Muscle layer of colon (tissue), 2 donors: ENCODE measurements at regions not wholly inside any gene's neighbourhood (a gene's known extent, or its start where the extent isn't known, plus 50 kb on each side); places are given as distances from the start of the nearest gene placed in this dataset.
"Not testable (repeated sequence)": the region's sequence is repeated elsewhere in the genome, so short reads cannot be mapped to it uniquely, and the experiment has no call there.

Experiments used
- H3K27ac ChIP-seq: one replicate; pipeline ENCODE4 v1.7.0; 2013; ENCODE audit warnings: low read depth, mild to moderate bottlenecking, low read length, moderate library complexity
- H3K27me3 ChIP-seq, 2 donors: one replicate each; pipeline ENCODE4 v1.7.0; 2013; ENCODE audit warnings: low read length in 2 of 2, mild to moderate bottlenecking in 2 of 2; ENCODE audit not compliant: insufficient read depth in 2 of 2, control insufficient read depth in 1 of 2
- H3K36me3 ChIP-seq: one replicate; pipeline ENCODE4 v1.7.0; 2013; ENCODE audit warnings: mild to moderate bottlenecking, low read length; ENCODE audit not compliant: insufficient read depth
- H3K4me1 ChIP-seq: one replicate; pipeline ENCODE4 v1.7.0; 2013; ENCODE audit warnings: mild to moderate bottlenecking, low read length; ENCODE audit not compliant: insufficient read depth
- H3K4me3 ChIP-seq, 2 donors: one replicate each; pipeline ENCODE4 v1.7.0; 2013; ENCODE audit warnings: low read length in 2 of 2, low read depth in 1 of 2, mild to moderate bottlenecking in 1 of 2, moderate library complexity in 1 of 2
- H3K9ac ChIP-seq: one replicate; pipeline ENCODE4 v1.7.0; 2013; ENCODE audit warnings: low read length
- H3K9me3 ChIP-seq: one replicate; pipeline ENCODE4 v1.7.0; 2013; ENCODE audit warnings: mild to moderate bottlenecking, low read length
- donor health status: abdominal sarcoma.
- donor health status: Adenocarcinoma of cecum.

- Histone ChIP-seq H3K9me3 (no peaks in the 10 kb centered on the region), H3K9ac (no peak overlapping the region), H3K36me3 (no peaks in the 10 kb centered on the region), H3K27me3 (no peaks in the 10 kb centered on the region), H3K4me3 (no peak overlapping the region), H3K27ac (no peak overlapping the region), H3K4me1 (peaks cover 42% of the 10 kb centered on the region)
Measured at GRCh38 chr21:15441992-15442391, 287.8 kb upstream of the USP25 start.

- Histone ChIP-seq H3K27me3 (no peaks in the 10 kb centered on the region), H3K4me1 (peaks cover 39% of the 10 kb centered on the region), H3K27ac (no peak overlapping the region), H3K4me3 (no peak overlapping the region), H3K36me3 (no peaks in the 10 kb centered on the region), H3K9me3 (no peaks in the 10 kb centered on the region), H3K9ac (no peak overlapping the region)
Measured at GRCh38 chr21:15442743-15443469, 286.9 kb upstream of the USP25 start.

- Histone ChIP-seq H3K36me3 (no peaks in the 10 kb centered on the region), H3K4me3 (no peak overlapping the region), H3K27me3 (no peaks in the 10 kb centered on the region), H3K27ac (no peak overlapping the region), H3K9ac (no peak overlapping the region), H3K9me3 (no peaks in the 10 kb centered on the region), H3K4me1 (peaks cover 35% of the 10 kb centered on the region)
Measured at GRCh38 chr21:15443740-15444117, 286.1 kb upstream of the USP25 start.

- H3K27ac ChIP-seq: no peak overlapping the region
- H3K9ac ChIP-seq: no peak overlapping the region
- no peak overlapping the region for H3K4me3 ChIP-seq
- no peaks in the 10 kb centered on the region for H3K9me3 ChIP-seq
- no peaks in the 10 kb centered on the region for H3K36me3 ChIP-seq
- H3K27me3 ChIP-seq: no peaks in the 10 kb centered on the region
- H3K4me1 ChIP-seq: peaks cover 35% of the 10 kb centered on the region
Measured at GRCh38 chr21:15444118-15444960, 285.4 kb upstream of the USP25 start.

GRCh38 chr21:15445327-15445726, 284.5 kb upstream of the USP25 start:
- Histone ChIP-seq H3K27ac (no peak overlapping the region), H3K9ac (no peak overlapping the region), H3K36me3 (no peaks in the 10 kb centered on the region)

GRCh38 chr21:15446223-15446622, 283.6 kb upstream of the USP25 start:
- Histone ChIP-seq H3K36me3 (no peaks in the 10 kb centered on the region), H3K27ac (no peak overlapping the region), H3K9me3 (no peaks in the 10 kb centered on the region), H3K9ac (no peak overlapping the region), H3K4me1 (peaks cover 29% of the 10 kb centered on the region), H3K27me3 (no peaks in the 10 kb centered on the region), H3K4me3 (no peak overlapping the region)

More at GRCh38 chr21:15445327-15445726, 284.5 kb upstream of the USP25 start:
- Histone ChIP-seq H3K4me3 (no peak overlapping the region), H3K27me3 (no peaks in the 10 kb centered on the region), H3K9me3 (no peaks in the 10 kb centered on the region), H3K4me1 (peaks cover 35% of the 10 kb centered on the region)

- H3K36me3 ChIP-seq: no peaks in the 10 kb centered on the region
- no peak overlapping the region for H3K9ac ChIP-seq
- no peaks in the 10 kb centered on the region for H3K9me3 ChIP-seq
- H3K4me3 ChIP-seq: no peak overlapping the region
- H3K27me3 ChIP-seq: no peaks in the 10 kb centered on the region
- H3K4me1 ChIP-seq: peaks cover 1% of the 10 kb centered on the region
- no peak overlapping the region for H3K27ac ChIP-seq
Measured at GRCh38 chr21:15449556-15449955, 280.2 kb upstream of the USP25 start.

GRCh38 chr21:15453261-15453660, 276.5 kb upstream of the USP25 start:
- no peaks in the 10 kb centered on the region for H3K36me3 ChIP-seq
- no peak overlapping the region for H3K9ac ChIP-seq
- no peak overlapping the region for H3K27ac ChIP-seq
- no peaks in the 10 kb centered on the region for H3K27me3 ChIP-seq
- no peaks in the 10 kb centered on the region for H3K9me3 ChIP-seq
- H3K4me1 ChIP-seq: no peaks in the 10 kb centered on the region
- H3K4me3 ChIP-seq: no peak overlapping the region

- H3K4me3 ChIP-seq, H3K36me3 ChIP-seq, H3K27ac ChIP-seq, H3K9ac ChIP-seq, H3K4me1 ChIP-seq, H3K27me3 ChIP-seq, H3K9me3 ChIP-seq: not testable (repeated sequence)
Measured at GRCh38 chr21:15453785-15454184, 276.0 kb upstream of the USP25 start.

GRCh38 chr21:15454931-15455330, 274.9 kb upstream of the USP25 start:
- not testable (repeated sequence) for H3K4me1 ChIP-seq, H3K4me3 ChIP-seq, H3K27ac ChIP-seq, H3K9me3 ChIP-seq, H3K36me3 ChIP-seq, H3K9ac ChIP-seq, H3K27me3 ChIP-seq

- Histone ChIP-seq H3K27me3 (no peaks in the 10 kb centered on the region), H3K9ac (no peak overlapping the region), H3K27ac (no peak overlapping the region), H3K4me3 (no peak overlapping the region), H3K4me1 (no peaks in the 10 kb centered on the region), H3K9me3 (no peaks in the 10 kb centered on the region), H3K36me3 (no peaks in the 10 kb centered on the region)
Measured at GRCh38 chr21:15455819-15456462, 273.8 kb upstream of the USP25 start.
